GM10266 (cell line): ENCODE measurements at regions not wholly inside any gene's neighbourhood (a gene's known extent, or its start where the extent isn't known, plus 50 kb on each side); places are given as distances from the start of the nearest gene placed in this dataset.

Experiments used
- DNase-seq: peaks from one replicate; pipeline ENCODE4 v3.0.0; 2012; ENCODE audit errors: extremely low spot score
- CTCF ChIP-seq: IDR thresholded peaks from 2 replicates; pipeline ENCODE4 v1.5.1; 2012; ENCODE audit warnings: mild to moderate bottlenecking, low read depth; ENCODE audit not compliant: control insufficient read depth, insufficient read depth; ENCODE audit errors: missing control alignments

GRCh38 chr1:115408533-115408932 is 70.5 kb upstream of the NGF start:
- no peak for TF ChIP-seq CTCF

GRCh38 chr1:115404911-115405310 is 66.9 kb upstream of the NGF start:
- TF ChIP-seq CTCF: no peak
- no peak for DNase-seq

More at GRCh38 chr1:115408533-115408932, 70.5 kb upstream of the NGF start:
- no peak for DNase-seq

- no peak for TF ChIP-seq CTCF
- no peak for DNase-seq
Measured at GRCh38 chr1:115402753-115403184, 64.7 kb upstream of the NGF start.

- TF ChIP-seq CTCF: no peak
- DNase-seq: no peak
Measured at GRCh38 chr1:115401676-115402075, 63.6 kb upstream of the NGF start.

- DNase-seq: no peak
- TF ChIP-seq CTCF: no peak
Measured at GRCh38 chr1:115400891-115401290, 62.8 kb upstream of the NGF start.

- TF ChIP-seq CTCF: no peak
- no peak for DNase-seq
Measured at GRCh38 chr1:115400426-115400825, 62.4 kb upstream of the NGF start.

GRCh38 chr1:115398745-115399144 is 60.7 kb upstream of the NGF start:
- DNase-seq: no peak
- TF ChIP-seq CTCF: no peak
